HepG2 (cell line): ENCODE measurements at regions not wholly inside any gene's neighbourhood (a gene's known extent, or its start where the extent isn't known, plus 50 kb on each side); places are given as distances from the start of the nearest gene placed in this dataset.

Experiments
- ATF2 ChIP-seq: sonication (generic); formaldehyde crosslinking; IDR thresholded peaks from 2 replicates; pipeline ENCODE4 v1.4.0; 2020; ENCODE audit warnings: missing genetic modification reagents
- NPAS2 ChIP-seq: sonication (generic); formaldehyde crosslinking; IDR thresholded peaks from 2 replicates; pipeline ENCODE4 v1.8.0; 2022; ENCODE audit warnings: mild to moderate bottlenecking, missing genetic modification reagents, borderline replicate concordance
- SMARCE1 ChIP-seq: fragments of 450-650 bp; IDR thresholded peaks from 2 replicates; pipeline ENCODE4 v1.6.1; 2017; ENCODE audit warnings: borderline replicate concordance
- STAG1 ChIP-seq: sonication (generic); formaldehyde crosslinking; IDR thresholded peaks from 2 replicates; pipeline ENCODE4 v1.4.0; 2020; ENCODE audit warnings: missing genetic modification reagents
- ZBTB49 ChIP-seq: sonication (generic); formaldehyde crosslinking; IDR thresholded peaks from 2 replicates; pipeline ENCODE4 v1.4.0; 2020; ENCODE audit warnings: missing genetic modification reagents, borderline replicate concordance
- ZNF557 ChIP-seq: sonication (generic); formaldehyde crosslinking; IDR thresholded peaks from 2 replicates; pipeline ENCODE4 v1.4.0; 2020; ENCODE audit warnings: missing genetic modification reagents

GRCh38 chr6:139473731-139474130, 99.3 kb upstream of the CITED2 start:
- TF ChIP-seq ATF2 (CRISPR knock-in tag), result no peak
- TF ChIP-seq ZNF557, result no peak
- no peak for TF ChIP-seq ZBTB49 (CRISPR knock-in tag)
- TF ChIP-seq SMARCE1, result no peak
- no peak for TF ChIP-seq STAG1 (CRISPR knock-in tag)
- TF ChIP-seq NPAS2 (CRISPR knock-in tag), result no peak
